ENCODE measurements at regions not wholly inside any gene's neighbourhood (a gene's known extent, or its start where the extent isn't known, plus 50 kb on each side); places are given as distances from the start of the nearest gene placed in this dataset.

- peak; percentile 49 for TF ChIP-seq CTCF (IDR thresholded peaks at IDR 0.05; ENCODE audit: low read depth, low read length)
- no peak overlapping the region for H3K4me3 ChIP-seq (ENCODE audit: low read depth, low read length)
Measured at GRCh38 chr9:91036826-91037510, 235.3 kb downstream of the SYK start.

DNA sequence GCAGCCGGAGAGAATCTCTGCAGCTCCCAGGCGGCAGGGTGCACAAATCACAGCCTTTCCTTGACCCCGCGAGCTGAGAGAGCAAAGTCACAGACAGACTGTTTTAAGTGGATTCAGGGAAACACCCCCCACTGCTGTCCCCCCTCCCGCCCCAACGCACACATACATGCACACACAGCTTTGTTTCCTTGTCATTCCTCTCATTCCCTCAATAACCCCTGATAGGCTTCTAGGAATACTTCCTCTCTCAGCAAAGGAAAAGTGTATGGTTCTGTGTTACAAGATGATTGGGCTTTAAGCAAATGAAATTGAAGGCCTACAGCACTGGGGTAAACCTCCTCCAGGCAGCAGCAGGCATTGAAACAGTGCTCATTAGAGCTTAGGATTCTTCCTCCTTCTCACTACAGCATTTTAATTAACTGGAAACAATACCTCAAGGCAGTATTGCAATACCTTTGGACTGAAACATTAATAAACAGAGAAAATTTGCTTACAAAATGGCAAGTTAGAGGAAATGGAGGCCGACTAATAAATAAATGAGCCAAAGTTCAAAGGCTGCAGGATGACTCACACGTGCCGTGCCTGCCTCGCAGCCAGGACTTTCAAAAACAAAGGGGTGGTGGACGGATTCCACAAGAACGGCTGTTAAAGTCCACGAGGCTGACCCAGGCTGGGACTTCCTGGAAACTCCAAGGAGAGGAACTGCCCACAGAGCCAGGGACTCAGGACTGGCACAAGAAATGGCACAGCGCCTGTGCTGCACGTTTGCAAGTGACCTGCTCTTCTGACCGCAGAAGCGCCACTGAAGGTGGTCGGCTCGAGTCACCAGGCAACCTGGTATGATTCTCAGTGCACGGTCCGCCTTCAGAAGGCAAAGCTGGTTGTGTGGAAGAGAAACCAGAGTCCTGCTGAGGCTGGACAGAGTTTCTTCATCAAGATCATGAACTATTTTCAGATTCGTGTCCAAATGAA lies 236.2 kb downstream of the SYK start:
- no peak for TF ChIP-seq CTCF (IDR thresholded peaks at IDR 0.05; ENCODE audit: low read depth, low read length)
- peak overlapping the region; percentile 6; the same call in 1 of the 2 replicates for H3K4me3 ChIP-seq (ENCODE audit: low read depth, low read length)

DNA sequence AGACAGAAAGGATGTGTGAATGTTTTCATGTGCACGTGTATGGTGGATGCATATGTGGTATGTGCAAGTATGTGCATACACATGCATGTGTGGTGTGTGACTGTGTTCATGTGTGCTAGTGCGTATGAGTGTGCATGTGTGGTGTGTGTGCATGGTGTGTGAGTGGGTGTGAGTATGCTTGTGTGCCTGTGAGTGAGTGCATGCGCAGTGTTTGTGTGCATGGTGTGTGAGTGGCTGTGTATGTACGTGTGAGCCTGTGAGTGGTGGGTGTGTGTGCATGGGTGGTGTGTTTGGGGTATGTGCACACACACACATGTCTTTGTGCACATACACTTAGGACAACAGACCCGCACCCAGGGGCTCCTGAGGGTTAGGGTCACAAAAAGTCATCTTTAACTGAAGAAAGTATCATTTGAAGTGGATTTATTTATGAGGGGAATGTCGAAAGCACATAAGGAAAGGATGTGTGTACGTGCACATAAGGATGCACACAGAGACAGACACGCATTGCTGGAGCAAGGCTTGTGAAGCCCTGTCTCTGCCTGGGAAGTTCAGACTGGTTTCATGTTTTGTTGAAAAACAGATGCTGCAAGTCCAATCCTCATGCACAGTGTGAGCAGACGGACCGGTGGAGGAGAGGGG lies 237.0 kb downstream of the SYK start:
- no peak for TF ChIP-seq CTCF (IDR thresholded peaks at IDR 0.05; ENCODE audit: low read depth, low read length)
- no peak overlapping the region for H3K4me3 ChIP-seq (ENCODE audit: low read depth, low read length)

GRCh38 chr9:91039125-91039834 lies 237.7 kb downstream of the SYK start:
- no peak for TF ChIP-seq CTCF (IDR thresholded peaks at IDR 0.05; ENCODE audit: low read depth, low read length)
- H3K4me3 ChIP-seq (ENCODE audit: low read depth, low read length), result no peak overlapping the region

DNA sequence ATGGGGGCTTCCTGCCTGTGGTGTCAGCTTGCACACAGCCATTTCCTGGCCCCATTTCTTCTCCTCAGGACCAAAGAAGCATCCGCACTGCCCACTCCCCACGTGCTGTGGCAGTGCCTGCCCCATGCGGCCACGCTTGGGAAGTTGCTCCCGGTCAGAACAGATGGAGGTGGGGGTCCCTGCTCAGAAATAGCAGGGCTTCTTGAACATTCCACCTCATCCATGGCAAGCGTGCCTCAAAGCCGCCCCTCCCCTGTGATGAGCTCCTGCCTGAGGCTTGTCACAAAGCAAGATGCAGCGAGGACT lies 238.2 kb downstream of the SYK start:
- H3K4me3 ChIP-seq (ENCODE audit: low read depth, low read length), result no peak overlapping the region
- TF ChIP-seq CTCF (IDR thresholded peaks at IDR 0.05; ENCODE audit: low read depth, low read length), result no peak

GRCh38 chr9:91040371-91041215 lies 239.0 kb downstream of the SYK start:
- H3K4me3 ChIP-seq (ENCODE audit: low read depth, low read length), result no peak overlapping the region
- TF ChIP-seq CTCF (IDR thresholded peaks at IDR 0.05; ENCODE audit: low read depth, low read length), result no peak

All from WI38 (cell line).